ENCODE measurements at regions not wholly inside any gene's neighbourhood (a gene's known extent, or its start where the extent isn't known, plus 50 kb on each side); places are given as distances from the start of the nearest gene placed in this dataset.
"Not testable (repeated sequence)": the region's sequence is repeated elsewhere in the genome, so short reads cannot be mapped to it uniquely, and the experiment has no call there.

GRCh38 chr10:5285186-5285585 lies 79.6 kb upstream of the UCN3 start:
- DNase-seq, result no peak
- WGBS, 2 donors, result 51 to 53% methylated on average over 9 of the region's 9 CpGs
- Histone ChIP-seq H3K4me3 (replicated peaks in 1 of 3) (no peak overlapping the region), H3K27me3 (no peaks in the 10 kb centered on the region), H3K27ac (no peak overlapping the region), H3K4me1 (no peaks in the 10 kb centered on the region), H3K36me3 (no peaks in the 10 kb centered on the region), H3K9me3 (no peaks in the 10 kb centered on the region)
- no peak for TF ChIP-seq POLR2A (IDR thresholded peaks at IDR 0.05)
- TF ChIP-seq, protein P1, sequence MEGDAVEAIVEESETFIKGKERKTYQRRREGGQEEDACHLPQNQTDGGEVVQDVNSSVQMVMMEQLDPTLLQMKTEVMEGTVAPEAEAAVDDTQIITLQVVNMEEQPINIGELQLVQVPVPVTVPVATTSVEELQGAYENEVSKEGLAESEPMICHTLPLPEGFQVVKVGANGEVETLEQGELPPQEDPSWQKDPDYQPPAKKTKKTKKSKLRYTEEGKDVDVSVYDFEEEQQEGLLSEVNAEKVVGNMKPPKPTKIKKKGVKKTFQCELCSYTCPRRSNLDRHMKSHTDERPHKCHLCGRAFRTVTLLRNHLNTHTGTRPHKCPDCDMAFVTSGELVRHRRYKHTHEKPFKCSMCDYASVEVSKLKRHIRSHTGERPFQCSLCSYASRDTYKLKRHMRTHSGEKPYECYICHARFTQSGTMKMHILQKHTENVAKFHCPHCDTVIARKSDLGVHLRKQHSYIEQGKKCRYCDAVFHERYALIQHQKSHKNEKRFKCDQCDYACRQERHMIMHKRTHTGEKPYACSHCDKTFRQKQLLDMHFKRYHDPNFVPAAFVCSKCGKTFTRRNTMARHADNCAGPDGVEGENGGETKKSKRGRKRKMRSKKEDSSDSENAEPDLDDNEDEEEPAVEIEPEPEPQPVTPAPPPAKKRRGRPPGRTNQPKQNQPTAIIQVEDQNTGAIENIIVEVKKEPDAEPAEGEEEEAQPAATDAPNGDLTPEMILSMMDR (IDR thresholded peaks at IDR 0.05), result no peak
- intact Hi-C loops (cut with DNase I), result loop anchor here (10.0 kb wide), 3 partner anchors 190 to 470 kb away; partner anchors contain the start of gene AKR1C3

- no peaks in the 10 kb centered on the region for H3K27me3 ChIP-seq
- TF ChIP-seq, protein P1 (IDR thresholded peaks at IDR 0.05), result no peak
- no peak for TF ChIP-seq POLR2A (IDR thresholded peaks at IDR 0.05)
- no peaks in the 10 kb centered on the region for H3K4me1 ChIP-seq
- no peak overlapping the region for H3K4me3 ChIP-seq (replicated peaks in 1 of 3)
- intact Hi-C loops (cut with DNase I), result loop anchor here (10.0 kb wide), 3 partner anchors 194 to 474 kb away; partner anchors contain the start of gene AKR1C3
- DNase-seq, result no peak
- H3K27ac ChIP-seq, result no peak overlapping the region
- no peaks in the 10 kb centered on the region for H3K36me3 ChIP-seq
- no peaks in the 10 kb centered on the region for H3K9me3 ChIP-seq
- WGBS, 2 donors, result 80 to 82% methylated on average over 4 of the region's 4 CpGs
Measured at GRCh38 chr10:5288359-5288758, 76.4 kb upstream of the UCN3 start.

DNA sequence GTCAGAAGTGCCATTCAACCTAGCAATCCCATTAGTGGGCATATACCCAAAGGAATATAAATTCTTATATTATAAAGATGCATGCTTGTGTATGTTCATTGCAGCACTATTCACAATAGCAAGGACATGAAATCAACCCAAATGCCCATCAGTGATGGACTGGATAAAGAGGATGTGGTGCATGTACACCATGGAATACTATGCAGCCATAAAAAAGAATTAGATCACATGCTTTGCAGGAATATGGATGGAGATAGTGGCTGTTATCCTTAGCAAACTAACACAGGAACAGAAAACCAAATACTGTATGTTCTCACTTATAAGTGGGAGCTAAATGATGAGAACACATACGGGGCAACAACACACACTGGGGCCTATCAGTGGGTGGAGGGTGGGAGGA lies 75.5 kb upstream of the UCN3 start:
- not testable (repeated sequence) for H3K27ac ChIP-seq; H3K4me3 ChIP-seq (replicated peaks in 1 of 3); H3K27me3 ChIP-seq; H3K36me3 ChIP-seq; DNase-seq; H3K4me1 ChIP-seq; H3K9me3 ChIP-seq
- intact Hi-C loops (cut with DNase I), result loop anchor here (10.0 kb wide), 3 partner anchors 194 to 474 kb away; partner anchors contain the start of gene AKR1C3
- WGBS, 2 donors, result 94 to 100% methylated on average over 1 of the region's 1 CpG

DNA sequence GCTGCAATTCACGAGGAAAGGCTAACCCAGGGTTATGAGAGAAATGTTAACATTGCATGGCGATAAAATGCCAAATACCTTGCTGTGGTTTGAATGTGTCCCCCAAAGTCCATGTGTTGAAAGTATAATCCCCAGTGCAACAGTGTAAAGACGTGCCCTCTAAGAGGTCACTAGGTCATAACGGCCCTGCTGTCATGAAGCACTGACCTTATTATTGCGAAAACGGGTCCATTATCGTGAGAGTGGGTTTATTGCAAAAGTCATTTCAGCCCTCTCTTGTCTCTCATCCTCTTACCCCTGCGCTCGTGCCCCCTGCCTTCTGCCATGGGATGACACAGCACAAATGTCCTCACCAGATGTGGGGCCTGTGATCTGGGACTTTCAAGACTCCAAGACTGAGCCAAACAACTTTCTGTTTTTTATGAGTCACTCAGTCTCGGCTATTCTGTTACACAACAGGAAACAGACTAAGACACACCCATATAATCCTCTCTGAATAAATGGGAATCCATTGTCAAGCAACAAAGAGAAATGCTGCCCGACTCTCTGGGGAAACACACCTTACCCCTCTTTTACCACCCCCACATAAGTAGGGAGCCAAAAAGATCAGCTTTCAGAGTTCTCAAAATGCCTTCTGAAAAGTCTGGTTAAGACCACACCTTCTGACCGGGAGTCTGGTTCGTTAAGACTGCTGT lies 73.1 kb upstream of the UCN3 start:
- TF ChIP-seq, protein P1 (IDR thresholded peaks at IDR 0.05), result no peak
- no peak for TF ChIP-seq POLR2A (IDR thresholded peaks at IDR 0.05)
- WGBS, 2 donors, result 76 to 78% methylated on average over 13 of the region's 13 CpGs
- intact Hi-C loops (cut with DNase I), result no loop called here

GRCh38 chr10:5292196-5292735 lies 72.5 kb upstream of the UCN3 start:
- Histone ChIP-seq H3K27ac (peak overlapping the region; percentile 32 to 67 (median 57)), H3K9me3 (no peaks in the 10 kb centered on the region), H3K27me3 (no peaks in the 10 kb centered on the region), H3K4me3 (replicated peaks in 1 of 3) (no peak overlapping the region), H3K36me3 (no peaks in the 10 kb centered on the region), H3K4me1 (no peaks in the 10 kb centered on the region)
- intact Hi-C loops (cut with DNase I), result no loop called here
- DNase-seq, result no peak
- TF ChIP-seq, protein P1 (IDR thresholded peaks at IDR 0.05), result no peak
- TF ChIP-seq POLR2A (IDR thresholded peaks at IDR 0.05), result no peak
- 83 to 85% methylated on average over 7 of the region's 7 CpGs for WGBS, 2 donors

More for the DNA sequence above, 73.1 kb upstream of the UCN3 start:
- H3K9me3 ChIP-seq, result no peaks in the 10 kb centered on the region
- peak in 1 of 2 donors; percentile 16 for DNase-seq
- no peaks in the 10 kb centered on the region for H3K27me3 ChIP-seq
- no peak overlapping the region for H3K4me3 ChIP-seq (replicated peaks in 1 of 3)
- no peaks in the 10 kb centered on the region for H3K4me1 ChIP-seq
- peak overlapping the region; percentile 32 to 67 (median 57) for H3K27ac ChIP-seq
- no peaks in the 10 kb centered on the region for H3K36me3 ChIP-seq

- WGBS, 2 donors, result 96 to 100% methylated on average over 2 of the region's 2 CpGs
- DNase-seq, H3K9me3 ChIP-seq: not testable (repeated sequence)
Measured at GRCh38 chr10:5292970-5293369, 71.8 kb upstream of the UCN3 start.

More at GRCh38 chr10:5292970-5293369, 71.8 kb upstream of the UCN3 start:
- H3K4me3 ChIP-seq (replicated peaks in 1 of 3); intact Hi-C loops (cut with DNase I); H3K27ac ChIP-seq; H3K36me3 ChIP-seq; H3K4me1 ChIP-seq; H3K27me3 ChIP-seq: not testable (repeated sequence)

All from thyroid gland (tissue), 4 donors.